ENCODE measurements at regions not wholly inside any gene's neighbourhood (a gene's known extent, or its start where the extent isn't known, plus 50 kb on each side); places are given as distances from the start of the nearest gene placed in this dataset.

- TF ChIP-seq CTCF (IDR thresholded peaks at IDR 0.05 in 2 of 3, conservative IDR thresholded peaks at IDR 0.05 in 1 of 3; ENCODE audit: control insufficient read depth in 2 of 3, extremely low read depth in 1 of 3, insufficient read depth in 1 of 3, low read depth in 3 of 3, low read length in 3 of 3): no peak
- no peak for TF ChIP-seq CBX3 (IDR thresholded peaks at IDR 0.05; ENCODE audit: borderline replicate concordance, low read depth)
- TF ChIP-seq RCOR1 (conservative IDR thresholded peaks at IDR 0.05; ENCODE audit: low read depth, low read length): no peak
- no peak for TF ChIP-seq GABPA (IDR thresholded peaks at IDR 0.05; ENCODE audit: low read depth)
Measured at GRCh38 chr1:221565711-221566110, 176.2 kb downstream of the DUSP10 start.
